Heart right ventricle (tissue), 16 donors: ENCODE measurements at regions not wholly inside any gene's neighbourhood (a gene's known extent, or its start where the extent isn't known, plus 50 kb on each side); places are given as distances from the start of the nearest gene placed in this dataset.

ENCODE experiments used
- ATAC-seq, 8 donors: fragments of 200-7000 bp; cut with Tn5 transposase; one replicate each; pipeline ENCODE4 v1.9.1; 2020; ENCODE audit warnings: mild to moderate bottlenecking in 8 of 8, moderate library complexity in 8 of 8, moderate number of reproducible peaks in 1 of 8
- DNase-seq, 2 donors: peaks; one replicate each; pipeline ENCODE4 v3.0.0-alpha.2; 2020
- H3K27ac ChIP-seq, 10 donors: fragments of 200-600 bp; sonication (generic) in 2 of 10; one replicate each; pipeline versions ENCODE4 v1.5.0 to v1.8.0; 2020 to 2022; ENCODE audit warnings: mild to moderate bottlenecking in 3 of 10
- H3K27me3 ChIP-seq, 7 donors: fragments of 200-600 bp; one replicate each; pipeline ENCODE4 v1.8.0; 2021 to 2022; ENCODE audit warnings: mild to moderate bottlenecking in 2 of 7
- H3K36me3 ChIP-seq, 9 donors: fragments of 200-600 bp; sonication (generic) in 1 of 9; one replicate each; pipeline versions ENCODE4 v1.5.0 to v1.8.0; 2020 to 2022; ENCODE audit warnings: mild to moderate bottlenecking in 2 of 9
- H3K4me1 ChIP-seq, 9 donors: fragments of 200-600 bp; sonication (generic) in 1 of 9; one replicate each; pipeline versions ENCODE4 v1.5.0 to v1.8.0; 2020 to 2022; ENCODE audit warnings: mild to moderate bottlenecking in 4 of 9
- H3K4me3 ChIP-seq, 10 donors: fragments of 200-600 bp; sonication (generic) in 2 of 10; one replicate each; pipeline versions ENCODE4 v1.5.0 to v1.8.0; 2020 to 2022; ENCODE audit warnings: mild to moderate bottlenecking in 7 of 10, moderate library complexity in 2 of 10
- H3K9me3 ChIP-seq, 11 donors: fragments of 200-600 bp in 10 of 11; sonication (generic) in 2 of 11; one replicate each; pipeline versions ENCODE4 v1.5.0 to v1.8.0; 2013 to 2022; ENCODE audit warnings: mild to moderate bottlenecking in 2 of 11, control low read depth in 1 of 11, moderate library complexity in 1 of 11
- CTCF ChIP-seq, 9 donors: fragments of 200-600 bp; sonication (generic) in 2 of 9; IDR thresholded peaks; one replicate each; pipeline versions ENCODE4 v1.5.0 to v1.8.0; 2021 to 2022; ENCODE audit warnings: antibody characterized with exemption in 9 of 9, mild to moderate bottlenecking in 5 of 9, moderate library complexity in 1 of 9
- WGBS, 2 donors: extraction: QIAGEN DNeasy Blood & Tissue Kit; methylation state at CpG; one replicate each; pipeline ENCODE4 v1.1.7; 2013; ENCODE audit warnings: inconsistent platforms in 1 of 2; 5-methylcytosine and 5-hydroxymethylcytosine counted together
- intact Hi-C, 10 donors: fragments of 100-400 bp; cut with DNase I; formaldehyde crosslinking; loops; one replicate each; pipeline versions ENCODE4 v1.11.1 to v1.14.2; 2022
- donor health status: Arrhythmogenic right ventricular cardiomyopathy.
- donor health status: ischemic (EF 13 %, LVEDD 7.1; RV severe dilation, severe dysfunction).
- donor health status: healthy with polysubstance abuse.
- donor health status: DM: no; HTN: yes; CAD: no.
- donor health status: DM: no; HTN: no; CAD: no.
- donor health status: ischemic (EF 25% LVEDD 6.9; RV normal size, moderate dysfunction).
- donor health status: ischemic (EF 25% LVEDD 5.7; RV mildly dilated, moderate dysfunction).
- donor health status: healthy.
- donor health status: DM: yes; HTN: yes; CAD: no.
- donor health status: Ischemic cardiomyopathy.
- donor health status: ischemic (EF 35%, LVEDD 5.7; RV mildly dilated, moderate dysfunction).
- donor health status: nonischemic (EF 11% LVEDD 7.7; RV severe dilation, severe dysfunction).
- donor health status: DM: yes; HTN: yes; CAD: no.
- donor health status: PGD.
- donor health status: ischemic (EF 29% LVEDD 5.4; RV normal size, mild dysfunction).
- donor health status: nonischemic (EF 23%, LVEDD 6.1; RV moderate dilation, normal function).

GRCh38 chr12:125988545-125988944 lies 923.3 kb downstream of the AACS start:
- peaks cover 0 to 53% (median 28%) of the 10 kb centered on the region in 7 donors for H3K27me3 ChIP-seq
- TF ChIP-seq CTCF (IDR thresholded peaks at IDR 0.05) = no peak
- no peak overlapping the region for H3K4me3 ChIP-seq
- H3K27ac ChIP-seq = no peak overlapping the region
- intact Hi-C loops = no loop called here
- DNase-seq = no peak
- peaks cover 0 to 7% (median 3%) of the 10 kb centered on the region in 9 donors for H3K4me1 ChIP-seq
- no peaks in the 10 kb centered on the region for H3K9me3 ChIP-seq
- H3K36me3 ChIP-seq = no peaks in the 10 kb centered on the region
- 80 to 93% methylated on average over 4 of the region's 4 CpGs for WGBS, 2 donors
- no peak for ATAC-seq

- H3K27ac ChIP-seq = no peak overlapping the region
- no peaks in the 10 kb centered on the region for H3K4me1 ChIP-seq
- DNase-seq (no peak), ATAC-seq (no peak)
- no peaks in the 10 kb centered on the region for H3K36me3 ChIP-seq
- peaks cover 0 to 47% (median 17%) of the 10 kb centered on the region in 7 donors for H3K27me3 ChIP-seq
- WGBS, 2 donors = 77 to 91% methylated on average over 2 of the region's 2 CpGs
- no peak for TF ChIP-seq CTCF (IDR thresholded peaks at IDR 0.05)
- intact Hi-C loops = no loop called here
- no peaks in the 10 kb centered on the region for H3K9me3 ChIP-seq
- no peak overlapping the region for H3K4me3 ChIP-seq
These were observed 924.5 kb downstream of the AACS start for GRCh38 chr12:125989696-125990095.

GRCh38 chr12:125996443-125996842 lies 931.2 kb downstream of the AACS start:
- no peak for ATAC-seq
- TF ChIP-seq CTCF (IDR thresholded peaks at IDR 0.05) = no peak
- no peak overlapping the region for H3K27ac ChIP-seq
- no peak overlapping the region for H3K4me3 ChIP-seq
- 51 to 74% methylated on average over 4 of the region's 4 CpGs for WGBS, 2 donors
- no peaks in the 10 kb centered on the region for H3K36me3 ChIP-seq
- peaks cover 0 to 12% (median 0%) of the 10 kb centered on the region in 7 donors for H3K27me3 ChIP-seq
- no peaks in the 10 kb centered on the region for H3K4me1 ChIP-seq
- H3K9me3 ChIP-seq = no peaks in the 10 kb centered on the region
- intact Hi-C loops = no loop called here
- DNase-seq = no peak

- no peaks in the 10 kb centered on the region for H3K36me3 ChIP-seq
- TF ChIP-seq CTCF (IDR thresholded peaks at IDR 0.05) = no peak
- no peak overlapping the region for H3K27ac ChIP-seq
- WGBS, 2 donors = 86% methylated on average over 7 of the region's 7 CpGs
- intact Hi-C loops = no loop called here
- DNase-seq (no peak), ATAC-seq (no peak)
- peaks cover 0 to 2% (median 0%) of the 10 kb centered on the region in 7 donors for H3K27me3 ChIP-seq
- peaks cover 0 to 24% (median 11%) of the 10 kb centered on the region in 11 donors for H3K9me3 ChIP-seq
- no peak overlapping the region for H3K4me3 ChIP-seq
- H3K4me1 ChIP-seq = no peaks in the 10 kb centered on the region
These were observed 934.4 kb downstream of the AACS start for GRCh38 chr12:125999628-126000027.
